Calu3 (cell line): ENCODE measurements at regions not wholly inside any gene's neighbourhood (a gene's known extent, or its start where the extent isn't known, plus 50 kb on each side); places are given as distances from the start of the nearest gene placed in this dataset.

Experiments used
- BruUV-seq: library from RNA; stranded (reverse); fragments of 400-500 nt; replicated peaks from 2 replicates; lab custom pipeline; 2021; lab: Mats Ljungman, UMichigan
- CTCF ChIA-PET: fragments of 300-600 bp; sonication (Branson Sonifier 250); formaldehyde crosslinking; loops from one replicate; lab custom pipeline; 2022; ENCODE audit warnings: antibody characterized with exemption; lab: Charles Lee
- DNase-seq: peaks from one replicate; pipeline ENCODE4 v3.0.0; 2022
- H3K27ac Mint-ChIP-seq: one replicate; pipeline ENCODE4 v1.8.0; 2022; ENCODE audit warnings: mixed read lengths; ENCODE audit not compliant: unreplicated experiment
- H3K27me3 Mint-ChIP-seq: one replicate; pipeline ENCODE4 v1.8.0; 2022; ENCODE audit warnings: mixed read lengths; ENCODE audit not compliant: unreplicated experiment
- H3K36me3 Mint-ChIP-seq: one replicate; pipeline ENCODE4 v1.8.0; 2022; ENCODE audit warnings: mild to moderate bottlenecking, moderate library complexity, mixed read lengths; ENCODE audit not compliant: insufficient read depth, unreplicated experiment
- H3K4me1 Mint-ChIP-seq: one replicate; pipeline ENCODE4 v1.8.0; 2022; ENCODE audit warnings: mild to moderate bottlenecking, low read depth, mixed read lengths; ENCODE audit not compliant: unreplicated experiment
- H3K4me3 Mint-ChIP-seq: one replicate; pipeline ENCODE4 v1.8.0; 2022; ENCODE audit warnings: mild to moderate bottlenecking, low read depth, moderate library complexity, mixed read lengths; ENCODE audit not compliant: unreplicated experiment
- H3K9me3 Mint-ChIP-seq: one replicate; pipeline ENCODE4 v1.8.0; 2022; ENCODE audit warnings: low read depth, mixed read lengths; ENCODE audit not compliant: unreplicated experiment
- intact Hi-C: fragments of 100-400 bp; cut with micrococcal nuclease; formaldehyde crosslinking; loops from one replicate; pipeline ENCODE4 v1.10.0; 2022; ENCODE audit not compliant: unreplicated experiment
- TF ChIP-seq, protein P1 (sequence below): fragments of 200-600 bp; IDR thresholded peaks from one replicate; pipeline ENCODE4 v1.8.0; 2022; ENCODE audit warnings: antibody characterized with exemption; ENCODE audit not compliant: unreplicated experiment

DNA sequence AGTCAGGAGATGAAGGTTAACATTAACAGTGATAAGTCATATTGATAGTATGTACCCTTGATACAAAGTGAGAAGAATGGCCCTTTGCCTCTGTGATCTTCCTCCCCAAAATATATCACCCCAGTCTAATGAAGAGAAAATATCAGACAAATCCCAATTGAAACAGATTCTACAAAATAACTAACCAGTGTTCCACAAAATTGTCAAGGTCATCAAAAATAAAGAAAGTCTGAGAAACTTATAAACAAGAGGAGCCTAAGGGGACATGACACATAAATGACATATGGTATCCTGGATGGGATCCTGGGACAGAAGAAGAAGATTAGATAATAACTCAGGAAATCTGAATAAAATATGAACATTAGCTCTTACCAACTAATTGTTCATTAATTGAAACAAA lies 398.4 kb downstream of the DSC3 start:
- Mint-ChIP-seq H3K4me3 (no peak overlapping the region), H3K4me1 (no peaks in the 10 kb centered on the region), H3K36me3 (no peaks in the 10 kb centered on the region), H3K9me3 (no peaks in the 10 kb centered on the region), H3K27ac (no peak overlapping the region), H3K27me3 (no peaks in the 10 kb centered on the region)
- CTCF ChIA-PET, result no interaction called here
- TF ChIP-seq, protein P1, sequence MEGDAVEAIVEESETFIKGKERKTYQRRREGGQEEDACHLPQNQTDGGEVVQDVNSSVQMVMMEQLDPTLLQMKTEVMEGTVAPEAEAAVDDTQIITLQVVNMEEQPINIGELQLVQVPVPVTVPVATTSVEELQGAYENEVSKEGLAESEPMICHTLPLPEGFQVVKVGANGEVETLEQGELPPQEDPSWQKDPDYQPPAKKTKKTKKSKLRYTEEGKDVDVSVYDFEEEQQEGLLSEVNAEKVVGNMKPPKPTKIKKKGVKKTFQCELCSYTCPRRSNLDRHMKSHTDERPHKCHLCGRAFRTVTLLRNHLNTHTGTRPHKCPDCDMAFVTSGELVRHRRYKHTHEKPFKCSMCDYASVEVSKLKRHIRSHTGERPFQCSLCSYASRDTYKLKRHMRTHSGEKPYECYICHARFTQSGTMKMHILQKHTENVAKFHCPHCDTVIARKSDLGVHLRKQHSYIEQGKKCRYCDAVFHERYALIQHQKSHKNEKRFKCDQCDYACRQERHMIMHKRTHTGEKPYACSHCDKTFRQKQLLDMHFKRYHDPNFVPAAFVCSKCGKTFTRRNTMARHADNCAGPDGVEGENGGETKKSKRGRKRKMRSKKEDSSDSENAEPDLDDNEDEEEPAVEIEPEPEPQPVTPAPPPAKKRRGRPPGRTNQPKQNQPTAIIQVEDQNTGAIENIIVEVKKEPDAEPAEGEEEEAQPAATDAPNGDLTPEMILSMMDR, result no peak
- intact Hi-C loops, result no loop called here
- no TSS peak for BruUV-seq
- DNase-seq, result no peak

DNA sequence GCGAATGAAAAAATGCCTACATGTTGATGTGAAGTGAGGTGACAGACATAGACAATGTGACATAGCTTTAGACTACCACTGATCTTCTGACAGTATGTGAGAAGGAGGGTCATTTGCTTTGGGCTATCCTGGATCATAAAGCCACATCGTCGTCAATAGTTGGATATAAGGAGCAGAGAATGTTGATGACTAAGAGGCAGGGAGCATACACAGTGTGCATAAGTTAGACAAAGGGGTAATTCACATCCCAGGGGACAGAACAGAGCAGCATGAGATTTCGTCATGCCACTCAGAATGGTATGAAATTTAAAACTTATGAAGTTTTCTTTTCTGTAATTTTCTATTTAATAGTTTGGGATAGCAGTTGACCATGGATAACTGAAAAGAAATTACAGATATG lies 403.2 kb downstream of the DSC3 start:
- TF ChIP-seq, protein P1, result no peak
- DNase-seq, result no peak
- CTCF ChIA-PET, result no interaction called here
- peaks cover 20% of the 10 kb centered on the region for H3K27me3 Mint-ChIP-seq
- no peaks in the 10 kb centered on the region for H3K36me3 Mint-ChIP-seq
- H3K4me3 Mint-ChIP-seq, result no peak overlapping the region
- H3K4me1 Mint-ChIP-seq, result peaks cover 12% of the 10 kb centered on the region
- BruUV-seq, result no TSS peak
- no peak overlapping the region for H3K27ac Mint-ChIP-seq
- no peaks in the 10 kb centered on the region for H3K9me3 Mint-ChIP-seq
- intact Hi-C loops, result no loop called here

DNA sequence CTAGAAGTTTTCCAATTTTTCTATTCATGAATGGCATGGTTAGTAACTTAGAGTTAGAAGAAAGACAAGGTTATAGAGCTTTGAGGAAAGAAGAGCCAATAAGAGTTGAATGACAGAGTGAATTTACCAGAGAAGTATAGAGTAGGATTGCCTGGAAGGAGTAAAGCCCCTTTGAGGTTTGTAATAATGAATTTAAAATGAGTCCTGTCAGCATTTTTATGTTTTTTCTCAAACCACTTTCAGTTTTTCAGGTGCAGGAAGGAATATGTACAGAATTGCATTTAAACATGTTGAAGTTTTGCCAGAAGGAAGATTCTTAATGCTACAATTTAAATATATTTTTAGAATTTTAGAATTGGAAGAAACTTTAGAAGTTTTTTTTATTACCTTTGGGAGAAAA lies 408.3 kb downstream of the DSC3 start:
- CTCF ChIA-PET, result no interaction called here
- no peak for DNase-seq
- no peak overlapping the region for H3K4me3 Mint-ChIP-seq
- peaks cover 52% of the 10 kb centered on the region for H3K27me3 Mint-ChIP-seq
- no peak overlapping the region for H3K27ac Mint-ChIP-seq
- no TSS peak for BruUV-seq
- H3K36me3 Mint-ChIP-seq, result no peaks in the 10 kb centered on the region
- intact Hi-C loops, result no loop called here
- H3K4me1 Mint-ChIP-seq, result peaks cover 12% of the 10 kb centered on the region
- no peaks in the 10 kb centered on the region for H3K9me3 Mint-ChIP-seq
- TF ChIP-seq, protein P1, result no peak

DNA sequence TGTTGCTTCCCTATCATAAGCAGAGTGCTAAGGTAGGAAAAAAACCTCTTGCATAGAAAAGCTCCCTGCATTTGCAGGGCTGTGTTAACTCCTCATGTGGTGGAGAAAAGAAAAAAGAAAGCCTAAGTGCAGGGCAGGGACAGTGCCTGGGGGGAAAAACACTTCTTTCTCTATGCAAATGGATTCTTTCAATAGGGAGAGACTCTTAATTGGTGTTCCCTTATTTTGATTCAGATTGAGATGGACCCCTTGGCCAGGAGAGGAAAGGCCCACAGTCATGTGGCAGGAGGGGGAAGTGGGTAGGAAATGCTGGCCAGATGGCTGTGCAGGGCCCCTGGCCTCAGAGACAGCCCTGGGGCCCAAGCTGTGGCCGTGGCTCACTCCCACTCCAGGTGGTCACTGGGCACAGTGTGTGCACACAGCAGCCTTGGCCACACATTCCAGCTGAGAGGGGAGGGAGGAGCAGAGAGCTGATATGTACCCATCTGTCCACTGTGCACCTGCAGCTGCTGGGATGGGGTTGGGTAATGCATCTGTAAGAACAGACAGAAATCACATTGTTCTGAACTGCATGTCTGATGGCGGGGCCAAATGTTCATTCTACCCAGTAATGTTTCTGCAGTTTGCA lies 410.4 kb downstream of the DSC3 start:
- CTCF ChIA-PET, result no interaction called here
- no peak overlapping the region for H3K27ac Mint-ChIP-seq
- H3K4me3 Mint-ChIP-seq, result no peak overlapping the region
- intact Hi-C loops, result no loop called here
- no TSS peak for BruUV-seq
- TF ChIP-seq, protein P1, result no peak
- no peaks in the 10 kb centered on the region for H3K36me3 Mint-ChIP-seq
- H3K4me1 Mint-ChIP-seq, result peaks cover 3% of the 10 kb centered on the region
- no peaks in the 10 kb centered on the region for H3K9me3 Mint-ChIP-seq
- DNase-seq, result no peak
- peaks cover 52% of the 10 kb centered on the region for H3K27me3 Mint-ChIP-seq
